ENCODE measurements at regions not wholly inside any gene's neighbourhood (a gene's known extent, or its start where the extent isn't known, plus 50 kb on each side); places are given as distances from the start of the nearest gene placed in this dataset.

DNA sequence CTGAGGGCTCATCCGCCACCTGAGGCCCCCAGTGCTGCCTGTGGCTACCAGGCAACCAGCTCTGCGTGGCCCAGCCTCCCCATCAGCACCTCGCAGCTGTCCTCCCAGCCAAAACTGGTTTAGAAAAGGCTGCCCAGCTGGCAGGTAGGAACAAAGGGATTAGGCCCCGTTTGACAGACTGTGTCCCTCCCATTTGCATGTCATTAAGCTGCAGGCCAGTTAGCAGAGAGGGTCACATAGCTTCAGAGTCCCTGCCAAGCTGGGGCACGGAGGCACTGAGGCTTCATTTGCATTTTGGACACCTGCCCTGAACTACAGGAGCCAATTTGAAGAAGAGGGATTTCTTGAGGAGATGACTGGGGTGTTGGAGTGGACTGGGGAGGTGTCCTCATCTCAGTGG lies 177.9 kb downstream of the TLE3 start:
- WGBS (ENCODE audit: low lambda C conversion rate): 43% methylated on average over 5 of the region's 5 CpGs
- Histone ChIP-seq H3F3A (replicated peaks; ENCODE audit: insufficient read depth) (no peaks in the 10 kb centered on the region), H3K9me2 (no peaks in the 10 kb centered on the region), H3K4me2 (no peak overlapping the region), H4K20me1 (ENCODE audit: insufficient read depth) (no peaks in the 10 kb centered on the region), H3K9ac (no peak overlapping the region), H2AFZ (ENCODE audit: low read depth) (no peak overlapping the region), H3K4me3 (ENCODE audit: low read depth in 2 of 2, low read length in 1 of 2) (no peak overlapping the region), H3K27me3 (ENCODE audit: insufficient read depth) (no peaks in the 10 kb centered on the region; the same call in 1 of the 2 replicates), H3K36me3 (replicated peaks in 1 of 2; ENCODE audit: control insufficient read depth in 1 of 2, insufficient read depth in 2 of 2, low read length in 1 of 2) (no peaks in the 10 kb centered on the region), H3K27ac (ENCODE audit: low read depth in 2 of 2, low read length in 1 of 2) (no peak overlapping the region), H3K79me2 (ENCODE audit: insufficient read depth) (no peaks in the 10 kb centered on the region), H3K4me1 (ENCODE audit: control insufficient read depth in 1 of 2, insufficient read depth in 2 of 2, low read depth in 1 of 2, low read length in 1 of 2) (no peaks in the 10 kb centered on the region; a peak in 1 of 4 replicates), H3K9me3 (0 out of 2 replicates have a peak, but pooled peaks cover 6% of the 10 kb centered on the region)
- CTCF ChIA-PET: no interaction called here
- POLR2A ChIA-PET: no interaction called here
- DNase-seq: no peak
- TF ChIP-seq GATA2 (CRISPR knock-in tag; IDR thresholded peaks at IDR 0.05): no peak
- no peak for TF ChIP-seq FOXM1 (IDR thresholded peaks at IDR 0.05; ENCODE audit: low read depth)
- TF ChIP-seq MXI1 (IDR thresholded peaks at IDR 0.05; ENCODE audit: low read depth, low read length): no peak
- TF ChIP-seq POLR2AphosphoS5 (IDR thresholded peaks at IDR 0.05; ENCODE audit: low read depth, low read length): no peak
- no peak for TF ChIP-seq NRF1 (IDR thresholded peaks at IDR 0.05; ENCODE audit: low read depth, low read length)
- no peak for TF ChIP-seq FOSL2 (IDR thresholded peaks at IDR 0.05; ENCODE audit: borderline replicate concordance, low read depth)
- no peak for TF ChIP-seq EP300 (IDR thresholded peaks at IDR 0.05; ENCODE audit: borderline replicate concordance in 1 of 2, low read depth in 1 of 2, low read length in 1 of 2)
- TF ChIP-seq, protein P1, sequence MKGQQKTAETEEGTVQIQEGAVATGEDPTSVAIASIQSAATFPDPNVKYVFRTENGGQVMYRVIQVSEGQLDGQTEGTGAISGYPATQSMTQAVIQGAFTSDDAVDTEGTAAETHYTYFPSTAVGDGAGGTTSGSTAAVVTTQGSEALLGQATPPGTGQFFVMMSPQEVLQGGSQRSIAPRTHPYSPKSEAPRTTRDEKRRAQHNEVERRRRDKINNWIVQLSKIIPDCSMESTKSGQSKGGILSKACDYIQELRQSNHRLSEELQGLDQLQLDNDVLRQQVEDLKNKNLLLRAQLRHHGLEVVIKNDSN (IDR thresholded peaks at IDR 0.05; ENCODE audit: borderline replicate concordance, low read depth): no peak
- no peak for TF ChIP-seq USF2 (IDR thresholded peaks at IDR 0.05; ENCODE audit: borderline replicate concordance, low read depth, low read length)
- no peak for TF ChIP-seq CTCF (IDR thresholded peaks at IDR 0.05)
- TF ChIP-seq RXRA (IDR thresholded peaks at IDR 0.05; ENCODE audit: borderline replicate concordance, low read depth): no peak
- no peak for TF ChIP-seq FOXJ3 (CRISPR knock-in tag; IDR thresholded peaks at IDR 0.05)
- TF ChIP-seq YY1 (IDR thresholded peaks at IDR 0.05; ENCODE audit: low read depth): no peak

- H3K4me1 ChIP-seq (ENCODE audit: control insufficient read depth in 1 of 2, insufficient read depth in 2 of 2, low read depth in 1 of 2, low read length in 1 of 2): no peaks in the 10 kb centered on the region; a peak in 1 of 4 replicates
- H3K9me3 ChIP-seq: 0 out of 2 replicates have a peak, but pooled peaks cover 7% of the 10 kb centered on the region
- no peak overlapping the region for H2AFZ ChIP-seq (ENCODE audit: low read depth)
- H3K9ac ChIP-seq: no peak overlapping the region
- H3K27ac ChIP-seq (ENCODE audit: low read depth in 2 of 2, low read length in 1 of 2): no peak overlapping the region
- 12% methylated on average over 2 of the region's 2 CpGs for WGBS (ENCODE audit: low lambda C conversion rate)
- ChIA-PET CTCF (no interaction called here), POLR2A (no interaction called here)
- H3K36me3 ChIP-seq (replicated peaks in 1 of 2; ENCODE audit: control insufficient read depth in 1 of 2, insufficient read depth in 2 of 2, low read length in 1 of 2): no peaks in the 10 kb centered on the region
- no peaks in the 10 kb centered on the region; the same call in 1 of the 2 replicates for H3K27me3 ChIP-seq (ENCODE audit: insufficient read depth)
- no peak overlapping the region for H3K4me3 ChIP-seq (ENCODE audit: low read depth in 2 of 2, low read length in 1 of 2)
- no peaks in the 10 kb centered on the region for H3K9me2 ChIP-seq
- H3F3A ChIP-seq (replicated peaks; ENCODE audit: insufficient read depth): no peaks in the 10 kb centered on the region
- no peaks in the 10 kb centered on the region for H3K79me2 ChIP-seq (ENCODE audit: insufficient read depth)
- no peak for DNase-seq
- no peak overlapping the region for H3K4me2 ChIP-seq
- no peak for TF ChIP-seq RXRA (IDR thresholded peaks at IDR 0.05; ENCODE audit: borderline replicate concordance, low read depth)
- TF ChIP-seq RAD21 (IDR thresholded peaks at IDR 0.05; ENCODE audit: low read length): no peak
- no peak for TF ChIP-seq TEAD4 (IDR thresholded peaks at IDR 0.05; ENCODE audit: borderline replicate concordance, insufficient read depth)
- TF ChIP-seq ELF1 (IDR thresholded peaks at IDR 0.05): no peak
- no peak for TF ChIP-seq RFX5 (IDR thresholded peaks at IDR 0.05; ENCODE audit: low read length)
- no peak for TF ChIP-seq CHD2 (IDR thresholded peaks at IDR 0.05; ENCODE audit: low read length, partially characterized antibody)
- no peak for TF ChIP-seq TCF12 (IDR thresholded peaks at IDR 0.05)
- TF ChIP-seq IRF3 (IDR thresholded peaks at IDR 0.05; ENCODE audit: low read depth, low read length): no peak
- no peak for TF ChIP-seq FOSL2 (IDR thresholded peaks at IDR 0.05; ENCODE audit: borderline replicate concordance, low read depth)
- no peak for TF ChIP-seq GABPA (IDR thresholded peaks at IDR 0.05; ENCODE audit: low read depth)
- TF ChIP-seq TAF1 (IDR thresholded peaks at IDR 0.05; ENCODE audit: borderline replicate concordance, low read depth, low read length): no peak
- TF ChIP-seq MXI1 (IDR thresholded peaks at IDR 0.05; ENCODE audit: low read depth, low read length): no peak
- TF ChIP-seq EZH2phosphoT487 (IDR thresholded peaks at IDR 0.05; ENCODE audit: borderline replicate concordance, low read depth): no peak
- no peak for TF ChIP-seq MAX (IDR thresholded peaks at IDR 0.05; ENCODE audit: low read depth)
- H4K20me1 ChIP-seq (ENCODE audit: insufficient read depth): no peaks in the 10 kb centered on the region
Measured at GRCh38 chr15:69920221-69920620, 177.5 kb downstream of the TLE3 start.

Data from SK-N-SH (cell line).